Calu3 (cell line): ENCODE measurements at regions not wholly inside any gene's neighbourhood (a gene's known extent, or its start where the extent isn't known, plus 50 kb on each side); places are given as distances from the start of the nearest gene placed in this dataset.

Experiments used
- BruUV-seq: library from RNA; stranded (reverse); fragments of 400-500 nt; replicated peaks from 2 replicates; lab custom pipeline; 2021; lab: Mats Ljungman, UMichigan
- CTCF ChIA-PET: fragments of 300-600 bp; sonication (Branson Sonifier 250); formaldehyde crosslinking; loops from one replicate; lab custom pipeline; 2022; ENCODE audit warnings: antibody characterized with exemption; lab: Charles Lee
- DNase-seq: peaks from one replicate; pipeline ENCODE4 v3.0.0; 2022
- H3K27ac Mint-ChIP-seq: one replicate; pipeline ENCODE4 v1.8.0; 2022; ENCODE audit warnings: mixed read lengths; ENCODE audit not compliant: unreplicated experiment
- H3K27me3 Mint-ChIP-seq: one replicate; pipeline ENCODE4 v1.8.0; 2022; ENCODE audit warnings: mixed read lengths; ENCODE audit not compliant: unreplicated experiment
- H3K36me3 Mint-ChIP-seq: one replicate; pipeline ENCODE4 v1.8.0; 2022; ENCODE audit warnings: mild to moderate bottlenecking, moderate library complexity, mixed read lengths; ENCODE audit not compliant: insufficient read depth, unreplicated experiment
- H3K4me1 Mint-ChIP-seq: one replicate; pipeline ENCODE4 v1.8.0; 2022; ENCODE audit warnings: mild to moderate bottlenecking, low read depth, mixed read lengths; ENCODE audit not compliant: unreplicated experiment
- H3K4me3 Mint-ChIP-seq: one replicate; pipeline ENCODE4 v1.8.0; 2022; ENCODE audit warnings: mild to moderate bottlenecking, low read depth, moderate library complexity, mixed read lengths; ENCODE audit not compliant: unreplicated experiment
- H3K9me3 Mint-ChIP-seq: one replicate; pipeline ENCODE4 v1.8.0; 2022; ENCODE audit warnings: low read depth, mixed read lengths; ENCODE audit not compliant: unreplicated experiment
- CTCF ChIP-seq: fragments of 200-600 bp; IDR thresholded peaks from one replicate; pipeline ENCODE4 v1.8.0; 2022; ENCODE audit warnings: antibody characterized with exemption; ENCODE audit not compliant: unreplicated experiment
- intact Hi-C: fragments of 100-400 bp; cut with micrococcal nuclease; formaldehyde crosslinking; loops from one replicate; pipeline ENCODE4 v1.10.0; 2022; ENCODE audit not compliant: unreplicated experiment

GRCh38 chr13:100883453-100883852, 208.9 kb upstream of the TMTC4 start:
- no TSS peak for BruUV-seq
- DNase-seq, result no peak
- intact Hi-C loops, result no loop called here

GRCh38 chr13:100881291-100881864, 206.8 kb upstream of the TMTC4 start:
- Mint-ChIP-seq H3K27me3 (no peaks in the 10 kb centered on the region), H3K36me3 (no peaks in the 10 kb centered on the region), H3K4me3 (no peak overlapping the region), H3K9me3 (no peaks in the 10 kb centered on the region), H3K27ac (no peak overlapping the region), H3K4me1 (peaks cover 2% of the 10 kb centered on the region)
- DNase-seq, result no peak
- TF ChIP-seq CTCF, result no peak
- CTCF ChIA-PET, result no interaction called here
- no TSS peak for BruUV-seq
- intact Hi-C loops, result no loop called here

More at GRCh38 chr13:100883453-100883852, 208.9 kb upstream of the TMTC4 start:
- TF ChIP-seq CTCF, result no peak
- H3K27me3 Mint-ChIP-seq, result no peaks in the 10 kb centered on the region
- CTCF ChIA-PET, result no interaction called here
- H3K36me3 Mint-ChIP-seq, result no peaks in the 10 kb centered on the region
- H3K27ac Mint-ChIP-seq, result no peak overlapping the region
- peaks cover 1% of the 10 kb centered on the region for H3K9me3 Mint-ChIP-seq
- peaks cover 13% of the 10 kb centered on the region for H3K4me1 Mint-ChIP-seq
- H3K4me3 Mint-ChIP-seq, result no peak overlapping the region

GRCh38 chr13:100880166-100880565, 205.6 kb upstream of the TMTC4 start:
- TF ChIP-seq CTCF, result no peak
- H3K27me3 Mint-ChIP-seq, result no peaks in the 10 kb centered on the region
- DNase-seq, result no peak
- no peak overlapping the region for H3K4me3 Mint-ChIP-seq
- no TSS peak for BruUV-seq
- peaks cover 2% of the 10 kb centered on the region for H3K9me3 Mint-ChIP-seq
- H3K36me3 Mint-ChIP-seq, result no peaks in the 10 kb centered on the region
- H3K27ac Mint-ChIP-seq, result no peak overlapping the region
- peaks cover 10% of the 10 kb centered on the region for H3K4me1 Mint-ChIP-seq
- CTCF ChIA-PET, result no interaction called here
- intact Hi-C loops, result no loop called here

- no peak for TF ChIP-seq CTCF
- intact Hi-C loops, result no loop called here
- BruUV-seq, result no TSS peak
- peaks cover 10% of the 10 kb centered on the region for H3K4me1 Mint-ChIP-seq
- H3K4me3 Mint-ChIP-seq, result no peak overlapping the region
- no peaks in the 10 kb centered on the region for H3K36me3 Mint-ChIP-seq
- no peak overlapping the region for H3K27ac Mint-ChIP-seq
- H3K9me3 Mint-ChIP-seq, result peaks cover 2% of the 10 kb centered on the region
- CTCF ChIA-PET, result no interaction called here
- DNase-seq, result no peak
- no peaks in the 10 kb centered on the region for H3K27me3 Mint-ChIP-seq
Measured at GRCh38 chr13:100879255-100879654, 204.7 kb upstream of the TMTC4 start.
